ENCODE measurements at regions not wholly inside any gene's neighbourhood (a gene's known extent, or its start where the extent isn't known, plus 50 kb on each side); places are given as distances from the start of the nearest gene placed in this dataset.

- TF ChIP-seq POLR2A (IDR thresholded peaks at IDR 0.05) (no peak), POLR2AphosphoS5 (IDR thresholded peaks at IDR 0.05) (no peak), EP300 (IDR thresholded peaks at IDR 0.05) (no peak)
- TF ChIP-seq, protein P1, sequence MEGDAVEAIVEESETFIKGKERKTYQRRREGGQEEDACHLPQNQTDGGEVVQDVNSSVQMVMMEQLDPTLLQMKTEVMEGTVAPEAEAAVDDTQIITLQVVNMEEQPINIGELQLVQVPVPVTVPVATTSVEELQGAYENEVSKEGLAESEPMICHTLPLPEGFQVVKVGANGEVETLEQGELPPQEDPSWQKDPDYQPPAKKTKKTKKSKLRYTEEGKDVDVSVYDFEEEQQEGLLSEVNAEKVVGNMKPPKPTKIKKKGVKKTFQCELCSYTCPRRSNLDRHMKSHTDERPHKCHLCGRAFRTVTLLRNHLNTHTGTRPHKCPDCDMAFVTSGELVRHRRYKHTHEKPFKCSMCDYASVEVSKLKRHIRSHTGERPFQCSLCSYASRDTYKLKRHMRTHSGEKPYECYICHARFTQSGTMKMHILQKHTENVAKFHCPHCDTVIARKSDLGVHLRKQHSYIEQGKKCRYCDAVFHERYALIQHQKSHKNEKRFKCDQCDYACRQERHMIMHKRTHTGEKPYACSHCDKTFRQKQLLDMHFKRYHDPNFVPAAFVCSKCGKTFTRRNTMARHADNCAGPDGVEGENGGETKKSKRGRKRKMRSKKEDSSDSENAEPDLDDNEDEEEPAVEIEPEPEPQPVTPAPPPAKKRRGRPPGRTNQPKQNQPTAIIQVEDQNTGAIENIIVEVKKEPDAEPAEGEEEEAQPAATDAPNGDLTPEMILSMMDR (IDR thresholded peaks at IDR 0.05), result no peak
These were observed 160.2 kb downstream of the FAM170A start for GRCh38 chr5:119789406-119790117.

All from sigmoid colon (tissue), 4 donors.